ENCODE measurements at regions not wholly inside any gene's neighbourhood (a gene's known extent, or its start where the extent isn't known, plus 50 kb on each side); places are given as distances from the start of the nearest gene placed in this dataset.

- DNase-seq: no peak
- H3K27me3 ChIP-seq: no peaks in the 10 kb centered on the region
- no peak overlapping the region for H3K4me3 ChIP-seq
- TF ChIP-seq EP300 (IDR thresholded peaks at IDR 0.05): no peak
- TF ChIP-seq CTCF (IDR thresholded peaks at IDR 0.05): no peak
- TF ChIP-seq POLR2A (IDR thresholded peaks at IDR 0.05): no peak
- H3K36me3 ChIP-seq: no peaks in the 10 kb centered on the region
- no peak for ATAC-seq (ENCODE audit: low FRiP score in 2 of 2)
- peaks cover 0 to 3% (median 0%) of the 10 kb centered on the region in 4 donors for H3K4me1 ChIP-seq
- H3K9me3 ChIP-seq: no peaks in the 10 kb centered on the region
- no peak overlapping the region for H3K27ac ChIP-seq
Observed at GRCh38 chr1:219041141-219041540, 132.5 kb upstream of the LYPLAL1 start.

GRCh38 chr1:219041818-219042217, 131.9 kb upstream of the LYPLAL1 start:
- TF ChIP-seq EP300 (IDR thresholded peaks at IDR 0.05): no peak
- TF ChIP-seq CTCF (IDR thresholded peaks at IDR 0.05): no peak
- no peak for TF ChIP-seq POLR2AphosphoS5 (IDR thresholded peaks at IDR 0.05)
- TF ChIP-seq POLR2A (IDR thresholded peaks at IDR 0.05): no peak
- DNase-seq (no peak), ATAC-seq (ENCODE audit: low FRiP score in 2 of 2) (no peak)
- Histone ChIP-seq H3K27me3 (no peaks in the 10 kb centered on the region), H3K27ac (no peak overlapping the region), H3K9me3 (no peaks in the 10 kb centered on the region), H3K4me3 (no peak overlapping the region), H3K36me3 (no peaks in the 10 kb centered on the region), H3K4me1 (peaks cover 0 to 3% (median 0%) of the 10 kb centered on the region in 4 donors)
- 0 to 77% methylated on average over 1 of the region's 1 CpG for WGBS, 2 donors

GRCh38 chr1:219042769-219043168, 130.9 kb upstream of the LYPLAL1 start:
- Histone ChIP-seq H3K27me3 (no peaks in the 10 kb centered on the region), H3K9me3 (no peaks in the 10 kb centered on the region), H3K4me1 (peaks cover 0 to 3% (median 0%) of the 10 kb centered on the region in 4 donors), H3K4me3 (no peak overlapping the region), H3K36me3 (no peaks in the 10 kb centered on the region), H3K27ac (no peak overlapping the region)
- DNase-seq (no peak), ATAC-seq (ENCODE audit: low FRiP score in 2 of 2) (no peak)
- 47 to 89% methylated on average over 2 of the region's 2 CpGs for WGBS, 2 donors
- TF ChIP-seq CTCF (IDR thresholded peaks at IDR 0.05) (no peak), EP300 (IDR thresholded peaks at IDR 0.05) (no peak), POLR2A (IDR thresholded peaks at IDR 0.05) (no peak), POLR2AphosphoS5 (IDR thresholded peaks at IDR 0.05) (no peak)

GRCh38 chr1:219045246-219045645, 128.4 kb upstream of the LYPLAL1 start:
- Histone ChIP-seq H3K4me1 (peaks cover 0 to 3% (median 0%) of the 10 kb centered on the region in 4 donors), H3K4me3 (no peak overlapping the region), H3K36me3 (no peaks in the 10 kb centered on the region), H3K9me3 (no peaks in the 10 kb centered on the region), H3K27me3 (no peaks in the 10 kb centered on the region), H3K27ac (no peak overlapping the region)
- ATAC-seq (ENCODE audit: low FRiP score in 2 of 2) (no peak), DNase-seq (no peak)
- 96 to 100% methylated on average over 3 of the region's 3 CpGs for WGBS, 2 donors
- TF ChIP-seq CTCF (IDR thresholded peaks at IDR 0.05): no peak

- Histone ChIP-seq H3K4me3 (no peak overlapping the region), H3K36me3 (no peaks in the 10 kb centered on the region), H3K27me3 (no peaks in the 10 kb centered on the region), H3K4me1 (no peaks in the 10 kb centered on the region), H3K27ac (no peak overlapping the region), H3K9me3 (no peaks in the 10 kb centered on the region)
- WGBS, 2 donors: 65% methylated on average over 4 of the region's 4 CpGs
- TF ChIP-seq POLR2A (IDR thresholded peaks at IDR 0.05): no peak
- no peak for TF ChIP-seq CTCF (IDR thresholded peaks at IDR 0.05)
- no peak for TF ChIP-seq POLR2AphosphoS5 (IDR thresholded peaks at IDR 0.05)
- no peak for TF ChIP-seq EP300 (IDR thresholded peaks at IDR 0.05)
- ATAC-seq (ENCODE audit: low FRiP score in 2 of 2) (no peak), DNase-seq (no peak)
Observed at GRCh38 chr1:219049501-219049900, 124.2 kb upstream of the LYPLAL1 start.

All from upper lobe of left lung (tissue), 6 donors.